Stomach smooth muscle (tissue), 2 donors: ENCODE measurements at regions not wholly inside any gene's neighbourhood (a gene's known extent, or its start where the extent isn't known, plus 50 kb on each side); places are given as distances from the start of the nearest gene placed in this dataset.

Source experiments
- H3K27ac ChIP-seq: one replicate; pipeline ENCODE4 v1.7.0; 2013; ENCODE audit warnings: mild to moderate bottlenecking, low read length, inconsistent platforms
- H3K27me3 ChIP-seq, 2 donors: one replicate each; pipeline ENCODE4 v1.7.0; 2013; ENCODE audit warnings: low read length in 2 of 2; ENCODE audit not compliant: insufficient read depth in 2 of 2, control insufficient read depth in 1 of 2
- H3K36me3 ChIP-seq, 2 donors: one replicate each; pipeline ENCODE4 v1.7.0; 2013; ENCODE audit warnings: low read length in 2 of 2; ENCODE audit not compliant: control insufficient read depth in 2 of 2, insufficient read depth in 2 of 2
- H3K4me1 ChIP-seq: one replicate; pipeline ENCODE4 v1.7.0; 2013; ENCODE audit warnings: low read length; ENCODE audit not compliant: control insufficient read depth, insufficient read depth
- H3K4me3 ChIP-seq, 2 donors: one replicate each; pipeline ENCODE4 v1.7.0; 2013; ENCODE audit warnings: low read length in 2 of 2
- H3K9ac ChIP-seq, 2 donors: one replicate each; pipeline ENCODE4 v1.7.0; 2013; ENCODE audit warnings: low read length in 2 of 2, mild to moderate bottlenecking in 1 of 2
- H3K9me3 ChIP-seq, 2 donors: one replicate each; pipeline ENCODE4 v1.7.0; 2013; ENCODE audit warnings: low read length in 2 of 2; ENCODE audit not compliant: control insufficient read depth in 2 of 2
- donor health status: healthy.
- donor health status: Pancreatic carcinoma.

DNA sequence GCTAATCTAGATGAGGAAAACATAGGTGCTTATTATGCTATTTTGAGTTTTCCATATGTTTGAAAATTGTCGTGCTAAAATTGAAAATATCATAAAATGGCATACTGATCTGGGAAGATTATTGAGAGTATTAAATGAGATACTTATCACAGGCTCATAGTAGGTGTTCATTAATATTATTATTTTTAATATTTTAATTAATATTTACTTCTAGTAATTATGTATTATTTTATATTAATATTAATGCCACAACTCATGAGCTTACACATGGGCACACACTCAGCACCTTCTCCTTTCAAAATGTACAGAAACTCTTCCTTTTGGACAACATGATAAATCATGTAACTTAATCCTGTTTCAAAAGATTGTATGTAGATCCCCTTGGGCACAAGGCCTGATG, 223.6 kb downstream of the RAB28 start:
- Histone ChIP-seq H3K36me3 (peaks cover 0 to 2% of the 10 kb centered on the region in 2 donors), H3K27ac (no peak overlapping the region), H3K9me3 (no peaks in the 10 kb centered on the region), H3K4me3 (no peak overlapping the region), H3K27me3 (no peaks in the 10 kb centered on the region), H3K9ac (no peak overlapping the region), H3K4me1 (no peaks in the 10 kb centered on the region)

- H3K4me1 ChIP-seq = no peaks in the 10 kb centered on the region
- no peaks in the 10 kb centered on the region for H3K36me3 ChIP-seq
- no peak overlapping the region for H3K4me3 ChIP-seq
- no peak overlapping the region for H3K9ac ChIP-seq
- H3K27me3 ChIP-seq = no peaks in the 10 kb centered on the region
- H3K9me3 ChIP-seq = peaks cover 0 to 3% of the 10 kb centered on the region in 2 donors
- no peak overlapping the region for H3K27ac ChIP-seq
Measured at GRCh38 chr4:13250263-13250662, 233.9 kb downstream of the RAB28 start.

GRCh38 chr4:13248621-13249298, 235.4 kb downstream of the RAB28 start:
- Histone ChIP-seq H3K4me1 (no peaks in the 10 kb centered on the region), H3K36me3 (no peaks in the 10 kb centered on the region), H3K27ac (no peak overlapping the region), H3K9me3 (peaks cover 0 to 3% of the 10 kb centered on the region in 2 donors), H3K9ac (no peak overlapping the region), H3K4me3 (no peak overlapping the region), H3K27me3 (no peaks in the 10 kb centered on the region)

GRCh38 chr4:13246107-13246506, 238.0 kb downstream of the RAB28 start:
- no peaks in the 10 kb centered on the region for H3K4me1 ChIP-seq
- peaks cover 0 to 3% of the 10 kb centered on the region in 2 donors for H3K9me3 ChIP-seq
- no peak overlapping the region for H3K27ac ChIP-seq
- H3K36me3 ChIP-seq = no peaks in the 10 kb centered on the region
- H3K27me3 ChIP-seq = no peaks in the 10 kb centered on the region
- no peak overlapping the region for H3K9ac ChIP-seq
- no peak overlapping the region for H3K4me3 ChIP-seq

- H3K27ac ChIP-seq = no peak overlapping the region
- no peaks in the 10 kb centered on the region for H3K36me3 ChIP-seq
- H3K9ac ChIP-seq = no peak overlapping the region
- no peaks in the 10 kb centered on the region for H3K27me3 ChIP-seq
- H3K9me3 ChIP-seq = peaks cover 0 to 3% of the 10 kb centered on the region in 2 donors
- H3K4me1 ChIP-seq = no peaks in the 10 kb centered on the region
- H3K4me3 ChIP-seq = no peak overlapping the region
Measured at GRCh38 chr4:13244444-13244843, 239.7 kb downstream of the RAB28 start.

DNA sequence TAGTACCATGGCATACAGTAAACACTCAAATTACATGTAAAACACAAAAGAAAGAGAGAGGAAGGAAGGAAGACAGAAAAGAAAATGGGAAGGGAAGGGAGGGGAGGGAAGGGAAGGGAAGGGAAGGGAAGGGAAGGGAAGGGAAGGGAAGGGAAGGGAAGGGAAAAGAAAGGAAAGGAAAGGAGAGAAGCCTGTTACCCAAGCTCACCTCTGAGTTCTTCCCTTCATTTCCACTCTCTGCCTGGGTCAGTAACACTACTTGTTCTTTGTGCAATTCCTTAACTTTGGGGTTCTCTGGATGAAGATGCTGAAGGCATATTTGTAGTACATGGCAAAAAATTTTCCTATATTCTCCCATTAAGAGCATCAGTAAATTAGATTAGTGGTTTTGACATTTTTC, 241.0 kb downstream of the RAB28 start:
- Histone ChIP-seq H3K36me3 (no peaks in the 10 kb centered on the region), H3K4me3 (no peak overlapping the region), H3K4me1 (no peaks in the 10 kb centered on the region), H3K27ac (no peak overlapping the region), H3K9me3 (peaks cover 0 to 3% of the 10 kb centered on the region in 2 donors), H3K9ac (no peak overlapping the region), H3K27me3 (no peaks in the 10 kb centered on the region)

DNA sequence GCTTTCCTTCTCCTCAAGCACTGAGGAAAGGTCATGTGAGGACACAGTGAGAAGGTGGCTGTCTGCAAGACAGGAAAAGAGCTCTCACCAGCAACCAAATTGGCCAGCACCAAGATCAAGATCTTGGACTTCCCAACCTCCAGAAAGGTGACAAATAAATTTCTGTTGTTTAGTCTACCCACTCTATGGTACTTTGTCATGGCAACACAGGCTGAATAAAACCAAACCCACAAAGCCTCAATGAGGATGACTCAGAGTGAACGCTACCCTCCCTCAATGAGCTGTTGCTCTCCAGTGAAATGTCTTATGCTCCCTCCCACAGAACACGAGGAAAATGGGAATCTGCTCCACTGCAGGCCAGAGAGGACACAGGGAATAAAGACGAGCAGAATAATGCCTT, 244.1 kb downstream of the RAB28 start:
- H3K4me1 ChIP-seq = no peaks in the 10 kb centered on the region
- no peaks in the 10 kb centered on the region for H3K9me3 ChIP-seq
- no peak overlapping the region for H3K27ac ChIP-seq
- H3K36me3 ChIP-seq = no peaks in the 10 kb centered on the region
- H3K27me3 ChIP-seq = no peaks in the 10 kb centered on the region
- no peak overlapping the region for H3K9ac ChIP-seq
- no peak overlapping the region for H3K4me3 ChIP-seq

GRCh38 chr4:13238936-13239335, 245.2 kb downstream of the RAB28 start:
- no peaks in the 10 kb centered on the region for H3K36me3 ChIP-seq
- H3K4me3 ChIP-seq = no peak overlapping the region
- H3K4me1 ChIP-seq = no peaks in the 10 kb centered on the region
- H3K9ac ChIP-seq = no peak overlapping the region
- H3K27me3 ChIP-seq = no peaks in the 10 kb centered on the region
- no peaks in the 10 kb centered on the region for H3K9me3 ChIP-seq
- no peak overlapping the region for H3K27ac ChIP-seq

GRCh38 chr4:13236485-13236884, 247.7 kb downstream of the RAB28 start:
- H3K27me3 ChIP-seq = no peaks in the 10 kb centered on the region
- H3K4me1 ChIP-seq = no peaks in the 10 kb centered on the region
- H3K27ac ChIP-seq = no peak overlapping the region
- no peaks in the 10 kb centered on the region for H3K36me3 ChIP-seq
- H3K4me3 ChIP-seq = no peak overlapping the region
- H3K9me3 ChIP-seq = no peaks in the 10 kb centered on the region
- H3K9ac ChIP-seq = no peak overlapping the region

- no peaks in the 10 kb centered on the region for H3K36me3 ChIP-seq
- no peaks in the 10 kb centered on the region for H3K27me3 ChIP-seq
- H3K4me3 ChIP-seq = no peak overlapping the region
- H3K27ac ChIP-seq = no peak overlapping the region
- H3K9ac ChIP-seq = no peak overlapping the region
- no peaks in the 10 kb centered on the region for H3K4me1 ChIP-seq
- H3K9me3 ChIP-seq = no peaks in the 10 kb centered on the region
Measured at GRCh38 chr4:13233755-13234154, 250.4 kb downstream of the RAB28 start.

GRCh38 chr4:13219971-13220370, 264.2 kb downstream of the RAB28 start:
- H3K27ac ChIP-seq = no peak overlapping the region
- no peak overlapping the region for H3K9ac ChIP-seq
- no peak overlapping the region for H3K4me3 ChIP-seq
- no peaks in the 10 kb centered on the region for H3K27me3 ChIP-seq
- peaks cover 16% of the 10 kb centered on the region for H3K4me1 ChIP-seq
- H3K9me3 ChIP-seq = no peaks in the 10 kb centered on the region
- H3K36me3 ChIP-seq = no peaks in the 10 kb centered on the region
